Nephron (organoid): ENCODE measurements at regions not wholly inside any gene's neighbourhood (a gene's known extent, or its start where the extent isn't known, plus 50 kb on each side); places are given as distances from the start of the nearest gene placed in this dataset.
A peak's percentile ranks its signal among the peaks of the same experiment; 100 is the strongest.

ENCODE experiments used
- H3K27ac Mint-ChIP-seq, 3 experiments: 2 replicates each; pipeline ENCODE4 v1.8.0; 2020; ENCODE audit warnings: mixed read lengths in 3 of 3, mild to moderate bottlenecking in 2 of 3, moderate library complexity in 1 of 3
- H3K27me3 Mint-ChIP-seq: 2 replicates; pipeline ENCODE4 v1.8.0; 2021; ENCODE audit warnings: low read depth, mild to moderate bottlenecking, moderate library complexity, mixed read lengths
- H3K36me3 Mint-ChIP-seq: 2 replicates; pipeline ENCODE4 v1.8.0; 2020; ENCODE audit warnings: low read depth, mixed read lengths
- H3K4me1 Mint-ChIP-seq: 2 replicates; pipeline ENCODE4 v1.8.0; 2020; ENCODE audit warnings: mixed read lengths
- H3K4me3 Mint-ChIP-seq, 3 experiments: 2 replicates each; pipeline ENCODE4 v1.8.0; 2020; ENCODE audit warnings: mild to moderate bottlenecking in 3 of 3, mixed read lengths in 3 of 3, moderate library complexity in 2 of 3
- H3K9me3 Mint-ChIP-seq: 2 replicates; pipeline ENCODE4 v1.8.0; 2020; ENCODE audit warnings: mixed read lengths
- TF ChIP-seq, protein P1 (sequence below), 3 experiments: fragments of 200-600 bp; sonication (generic); IDR thresholded peaks; one replicate each; pipeline ENCODE4 v1.5.0; 2021; ENCODE audit warnings: antibody characterized with exemption in 3 of 3; ENCODE audit not compliant: unreplicated experiment in 3 of 3

DNA sequence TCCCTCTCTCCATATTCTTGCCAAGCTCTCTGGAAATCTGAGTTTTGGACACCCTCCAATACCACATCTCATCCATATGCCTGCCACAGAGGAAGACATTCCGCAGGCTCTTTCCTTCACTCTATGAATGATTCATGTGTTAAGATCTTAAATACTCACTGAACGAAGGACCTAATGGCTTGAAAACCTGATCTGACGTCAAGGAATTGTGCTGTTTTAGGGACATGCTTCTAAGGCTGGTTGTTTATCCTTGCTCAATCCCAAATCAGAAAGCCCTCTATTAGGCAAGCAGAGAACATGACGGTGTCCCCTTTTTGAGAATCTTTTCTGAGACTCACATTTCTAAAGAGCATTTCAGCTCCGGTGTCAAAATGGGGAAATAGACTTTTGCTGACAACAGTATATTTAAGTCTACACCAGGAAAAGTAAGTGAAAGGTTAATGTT is 83.7 kb upstream of the GALNT5 start:
- TF ChIP-seq, protein P1, sequence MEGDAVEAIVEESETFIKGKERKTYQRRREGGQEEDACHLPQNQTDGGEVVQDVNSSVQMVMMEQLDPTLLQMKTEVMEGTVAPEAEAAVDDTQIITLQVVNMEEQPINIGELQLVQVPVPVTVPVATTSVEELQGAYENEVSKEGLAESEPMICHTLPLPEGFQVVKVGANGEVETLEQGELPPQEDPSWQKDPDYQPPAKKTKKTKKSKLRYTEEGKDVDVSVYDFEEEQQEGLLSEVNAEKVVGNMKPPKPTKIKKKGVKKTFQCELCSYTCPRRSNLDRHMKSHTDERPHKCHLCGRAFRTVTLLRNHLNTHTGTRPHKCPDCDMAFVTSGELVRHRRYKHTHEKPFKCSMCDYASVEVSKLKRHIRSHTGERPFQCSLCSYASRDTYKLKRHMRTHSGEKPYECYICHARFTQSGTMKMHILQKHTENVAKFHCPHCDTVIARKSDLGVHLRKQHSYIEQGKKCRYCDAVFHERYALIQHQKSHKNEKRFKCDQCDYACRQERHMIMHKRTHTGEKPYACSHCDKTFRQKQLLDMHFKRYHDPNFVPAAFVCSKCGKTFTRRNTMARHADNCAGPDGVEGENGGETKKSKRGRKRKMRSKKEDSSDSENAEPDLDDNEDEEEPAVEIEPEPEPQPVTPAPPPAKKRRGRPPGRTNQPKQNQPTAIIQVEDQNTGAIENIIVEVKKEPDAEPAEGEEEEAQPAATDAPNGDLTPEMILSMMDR (IDR thresholded peaks at IDR 0.05; ENCODE audit: unreplicated experiment in 3 of 3) = no peak
- no peaks in the 10 kb centered on the region for H3K27me3 Mint-ChIP-seq
- H3K4me3 Mint-ChIP-seq = no peak overlapping the region
- peak overlapping the region; percentile 32 to 43 (median 40) for H3K27ac Mint-ChIP-seq
- peaks cover 10% of the 10 kb centered on the region for H3K4me1 Mint-ChIP-seq
- peaks cover 4% of the 10 kb centered on the region for H3K9me3 Mint-ChIP-seq
- H3K36me3 Mint-ChIP-seq = no peaks in the 10 kb centered on the region

- no peaks in the 10 kb centered on the region for H3K36me3 Mint-ChIP-seq
- H3K4me3 Mint-ChIP-seq = no peak overlapping the region
- peaks cover 10% of the 10 kb centered on the region for H3K4me1 Mint-ChIP-seq
- no peaks in the 10 kb centered on the region for H3K27me3 Mint-ChIP-seq
- peak overlapping the region; percentile 0 to 40 (median 32) for H3K27ac Mint-ChIP-seq
- TF ChIP-seq, protein P1 (IDR thresholded peaks at IDR 0.05; ENCODE audit: unreplicated experiment in 3 of 3) = no peak
- peaks cover 4% of the 10 kb centered on the region for H3K9me3 Mint-ChIP-seq
Measured at GRCh38 chr2:157174321-157174720, 83.2 kb upstream of the GALNT5 start.

- H3K4me3 Mint-ChIP-seq = no peak overlapping the region
- TF ChIP-seq, protein P1 (IDR thresholded peaks at IDR 0.05; ENCODE audit: unreplicated experiment in 3 of 3) = no peak
- H3K36me3 Mint-ChIP-seq = no peaks in the 10 kb centered on the region
- H3K27me3 Mint-ChIP-seq = no peaks in the 10 kb centered on the region
- H3K4me1 Mint-ChIP-seq = peaks cover 10% of the 10 kb centered on the region
- H3K9me3 Mint-ChIP-seq = peaks cover 2% of the 10 kb centered on the region
- H3K27ac Mint-ChIP-seq = no peak overlapping the region
Measured at GRCh38 chr2:157176602-157177001, 80.9 kb upstream of the GALNT5 start.

GRCh38 chr2:157178874-157179273 is 78.6 kb upstream of the GALNT5 start:
- peaks cover 4% of the 10 kb centered on the region for H3K4me1 Mint-ChIP-seq

GRCh38 chr2:157179324-157180105 is 78.0 kb upstream of the GALNT5 start:
- Mint-ChIP-seq H3K36me3 (no peaks in the 10 kb centered on the region), H3K4me3 (no peak overlapping the region), H3K27ac (no peak overlapping the region), H3K27me3 (no peaks in the 10 kb centered on the region), H3K4me1 (no peaks in the 10 kb centered on the region), H3K9me3 (peaks cover 2% of the 10 kb centered on the region)
- TF ChIP-seq, protein P1 (IDR thresholded peaks at IDR 0.05; ENCODE audit: unreplicated experiment in 3 of 3) = no peak

More at GRCh38 chr2:157178874-157179273, 78.6 kb upstream of the GALNT5 start:
- Mint-ChIP-seq H3K27me3 (no peaks in the 10 kb centered on the region), H3K36me3 (no peaks in the 10 kb centered on the region), H3K27ac (no peak overlapping the region), H3K9me3 (peaks cover 2% of the 10 kb centered on the region), H3K4me3 (no peak overlapping the region)
- TF ChIP-seq, protein P1 (IDR thresholded peaks at IDR 0.05; ENCODE audit: unreplicated experiment in 3 of 3) = no peak

DNA sequence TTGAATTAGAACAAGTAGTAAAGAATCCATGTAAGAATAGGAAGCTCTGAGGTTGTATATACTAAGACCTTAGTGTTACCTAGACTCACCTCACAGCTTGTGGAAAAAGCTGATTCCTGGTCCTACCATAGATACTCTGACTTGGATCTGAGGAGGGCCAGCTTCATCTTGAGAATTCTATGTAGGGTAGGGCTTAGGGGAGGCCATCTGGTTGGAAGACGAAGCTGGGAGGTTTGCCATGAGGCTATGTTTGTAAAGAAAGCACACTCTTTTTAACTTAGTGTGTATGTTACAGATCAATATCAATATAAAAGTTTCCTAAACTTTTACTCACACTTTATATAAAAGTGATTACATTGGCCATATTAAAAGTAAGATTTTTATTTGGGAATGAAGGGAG is 77.1 kb upstream of the GALNT5 start:
- Mint-ChIP-seq H3K27ac (no peak overlapping the region), H3K4me3 (no peak overlapping the region), H3K27me3 (no peaks in the 10 kb centered on the region), H3K9me3 (peaks cover 2% of the 10 kb centered on the region), H3K4me1 (no peaks in the 10 kb centered on the region), H3K36me3 (no peaks in the 10 kb centered on the region)
- TF ChIP-seq, protein P1 (IDR thresholded peaks at IDR 0.05; ENCODE audit: unreplicated experiment in 3 of 3) = no peak
